ENCODE measurements at regions not wholly inside any gene's neighbourhood (a gene's known extent, or its start where the extent isn't known, plus 50 kb on each side); places are given as distances from the start of the nearest gene placed in this dataset.

DNA sequence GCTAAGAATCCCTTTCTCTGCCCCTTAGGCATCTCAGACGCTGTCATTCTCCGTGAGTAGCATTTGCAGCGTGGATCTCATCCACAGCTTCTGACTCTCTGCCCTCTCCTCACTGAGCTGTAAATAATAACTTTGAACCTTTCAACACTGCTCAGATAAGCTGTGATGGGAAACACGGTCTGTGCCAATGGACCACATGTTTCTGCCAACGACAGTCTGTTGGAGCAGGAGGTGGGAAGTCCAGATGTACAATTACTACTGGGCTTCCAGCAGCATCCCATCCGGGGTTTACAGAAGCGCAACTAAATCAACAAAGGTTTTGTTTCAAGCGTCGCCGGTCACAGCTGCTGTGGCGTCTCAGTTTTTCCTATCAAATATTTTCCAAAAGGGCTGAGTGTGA is 1110.6 kb downstream of the TYW1 start:
- TF ChIP-seq, protein P1, sequence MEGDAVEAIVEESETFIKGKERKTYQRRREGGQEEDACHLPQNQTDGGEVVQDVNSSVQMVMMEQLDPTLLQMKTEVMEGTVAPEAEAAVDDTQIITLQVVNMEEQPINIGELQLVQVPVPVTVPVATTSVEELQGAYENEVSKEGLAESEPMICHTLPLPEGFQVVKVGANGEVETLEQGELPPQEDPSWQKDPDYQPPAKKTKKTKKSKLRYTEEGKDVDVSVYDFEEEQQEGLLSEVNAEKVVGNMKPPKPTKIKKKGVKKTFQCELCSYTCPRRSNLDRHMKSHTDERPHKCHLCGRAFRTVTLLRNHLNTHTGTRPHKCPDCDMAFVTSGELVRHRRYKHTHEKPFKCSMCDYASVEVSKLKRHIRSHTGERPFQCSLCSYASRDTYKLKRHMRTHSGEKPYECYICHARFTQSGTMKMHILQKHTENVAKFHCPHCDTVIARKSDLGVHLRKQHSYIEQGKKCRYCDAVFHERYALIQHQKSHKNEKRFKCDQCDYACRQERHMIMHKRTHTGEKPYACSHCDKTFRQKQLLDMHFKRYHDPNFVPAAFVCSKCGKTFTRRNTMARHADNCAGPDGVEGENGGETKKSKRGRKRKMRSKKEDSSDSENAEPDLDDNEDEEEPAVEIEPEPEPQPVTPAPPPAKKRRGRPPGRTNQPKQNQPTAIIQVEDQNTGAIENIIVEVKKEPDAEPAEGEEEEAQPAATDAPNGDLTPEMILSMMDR (IDR thresholded peaks at IDR 0.05 in 4 of 5, conservative IDR thresholded peaks at IDR 0.05 in 1 of 5): no peak
- no peak for TF ChIP-seq POLR2A (IDR thresholded peaks at IDR 0.05)

All from gastrocnemius medialis (tissue), 4 donors.